GM18861 (cell line): ENCODE measurements at regions not wholly inside any gene's neighbourhood (a gene's known extent, or its start where the extent isn't known, plus 50 kb on each side); places are given as distances from the start of the nearest gene placed in this dataset.
"Not testable (repeated sequence)": the region's sequence is repeated elsewhere in the genome, so short reads cannot be mapped to it uniquely, and the experiment has no call there.

Experiments used
- ATAC-seq: cut with Tn5 transposase; IDR thresholded peaks from one replicate; pipeline ENCODE4 v1.9.1; 2021; ENCODE audit not compliant: unreplicated experiment

GRCh38 chr4:152072001-152072485, 311.2 kb upstream of the GATB start:
- ATAC-seq, result no peak

DNA sequence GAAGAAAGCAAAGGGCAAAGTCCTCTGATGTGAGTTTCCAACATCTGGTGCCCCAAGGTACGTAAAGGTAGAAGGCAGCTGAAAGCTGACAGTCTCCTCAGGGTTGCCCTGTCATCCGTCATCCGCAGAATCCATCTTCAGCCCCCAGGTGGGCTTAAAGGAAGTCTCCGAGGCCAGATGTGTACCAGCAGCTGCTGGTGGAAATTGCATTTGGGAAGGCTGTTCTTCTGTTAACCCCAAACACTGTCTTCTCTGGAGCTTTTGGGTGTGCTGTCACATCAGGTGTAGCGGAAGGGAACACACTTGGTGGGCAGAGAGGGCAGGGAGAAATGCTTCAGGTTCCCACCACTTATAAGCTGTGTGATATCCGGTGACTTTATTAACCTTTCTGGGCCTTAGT, 310.0 kb upstream of the GATB start:
- ATAC-seq, result no peak

DNA sequence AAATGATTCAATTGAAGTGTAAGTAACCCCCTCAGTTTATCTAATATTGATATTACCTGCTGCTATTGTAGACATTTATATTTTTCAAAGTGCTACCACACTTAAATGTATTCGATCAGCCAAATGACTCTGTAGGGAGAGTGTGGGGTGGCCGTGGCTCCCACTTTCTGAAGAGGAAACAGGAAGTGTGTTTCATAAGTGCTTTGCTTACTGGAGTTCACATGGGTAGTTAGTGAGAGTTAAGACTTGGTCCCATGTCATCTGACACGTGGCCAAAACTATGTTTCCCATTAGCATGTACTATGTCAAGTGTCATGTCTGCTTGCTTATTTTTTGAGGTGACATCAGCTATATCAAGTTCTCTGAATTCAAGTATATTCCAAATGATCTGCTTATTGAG, 308.1 kb upstream of the GATB start:
- ATAC-seq, result no peak

DNA sequence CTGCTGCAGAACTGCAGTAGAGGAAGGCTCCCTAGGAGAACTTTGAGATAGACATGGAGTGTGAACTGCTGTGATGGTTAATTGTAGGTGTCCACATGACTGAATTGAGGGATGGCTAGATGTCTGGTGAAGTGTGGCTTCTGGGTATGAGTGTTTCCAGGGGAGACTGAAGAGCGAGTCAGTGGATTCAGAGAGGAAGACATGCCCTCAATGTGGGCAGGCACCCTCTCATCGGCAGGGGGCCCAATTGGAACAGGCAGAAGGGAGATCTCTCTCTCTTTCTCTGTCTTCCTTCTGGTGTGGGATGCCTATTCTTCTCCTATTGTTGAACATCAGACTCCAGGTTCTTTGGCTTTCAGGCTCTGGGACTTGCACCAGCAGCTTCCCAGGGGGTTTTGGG, 304.7 kb upstream of the GATB start:
- ATAC-seq, result no peak

DNA sequence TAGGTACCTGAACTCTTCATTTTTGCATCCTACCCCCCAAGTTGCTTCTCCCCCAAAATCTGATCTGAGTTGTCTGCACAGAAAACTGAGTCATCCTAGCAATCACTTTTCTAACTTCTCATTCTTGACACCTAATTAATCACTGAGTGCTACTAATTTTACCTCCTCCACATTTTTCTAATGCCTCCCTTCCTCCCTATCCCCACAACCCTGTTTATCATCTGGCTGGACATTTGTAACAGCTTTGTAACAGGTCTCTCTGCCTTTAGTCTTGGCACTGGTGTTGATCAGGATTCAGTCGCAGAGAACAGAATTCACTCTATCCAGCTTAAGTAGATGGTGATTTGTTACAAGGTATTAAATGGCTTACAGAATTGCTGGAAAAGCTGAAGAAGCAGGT, 303.9 kb upstream of the GATB start:
- no peak for ATAC-seq

- no peak for ATAC-seq
Measured at GRCh38 chr4:152064282-152064681, 303.5 kb upstream of the GATB start.

DNA sequence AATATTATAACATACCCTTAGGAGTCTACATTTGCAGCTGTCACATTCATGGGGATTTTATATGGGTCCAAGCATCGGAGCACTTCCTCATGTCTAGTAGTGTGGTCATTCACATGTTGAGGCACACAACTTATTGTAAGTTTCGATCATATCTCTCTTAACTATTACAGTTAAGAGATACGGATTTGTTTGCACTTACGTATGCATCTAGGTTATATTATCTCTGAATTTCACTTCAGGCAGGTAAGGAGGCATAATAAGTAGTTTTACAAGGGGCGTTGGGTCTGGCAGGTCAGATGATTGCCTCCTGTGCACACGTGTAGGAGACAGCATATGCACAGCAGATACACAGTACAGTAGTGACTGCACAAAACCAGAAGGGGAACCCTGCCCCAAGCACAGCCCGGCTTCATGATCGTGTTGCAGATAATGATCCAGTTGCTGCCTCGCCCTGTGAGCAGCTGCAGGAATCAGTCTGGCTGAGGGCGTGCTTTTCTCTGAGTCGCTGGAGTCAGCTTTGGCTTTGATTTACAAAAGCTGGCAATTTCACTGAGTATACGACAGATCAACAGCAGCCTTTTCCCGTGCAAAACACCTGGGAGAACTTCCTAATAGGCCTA, 302.9 kb upstream of the GATB start:
- no peak for ATAC-seq

DNA sequence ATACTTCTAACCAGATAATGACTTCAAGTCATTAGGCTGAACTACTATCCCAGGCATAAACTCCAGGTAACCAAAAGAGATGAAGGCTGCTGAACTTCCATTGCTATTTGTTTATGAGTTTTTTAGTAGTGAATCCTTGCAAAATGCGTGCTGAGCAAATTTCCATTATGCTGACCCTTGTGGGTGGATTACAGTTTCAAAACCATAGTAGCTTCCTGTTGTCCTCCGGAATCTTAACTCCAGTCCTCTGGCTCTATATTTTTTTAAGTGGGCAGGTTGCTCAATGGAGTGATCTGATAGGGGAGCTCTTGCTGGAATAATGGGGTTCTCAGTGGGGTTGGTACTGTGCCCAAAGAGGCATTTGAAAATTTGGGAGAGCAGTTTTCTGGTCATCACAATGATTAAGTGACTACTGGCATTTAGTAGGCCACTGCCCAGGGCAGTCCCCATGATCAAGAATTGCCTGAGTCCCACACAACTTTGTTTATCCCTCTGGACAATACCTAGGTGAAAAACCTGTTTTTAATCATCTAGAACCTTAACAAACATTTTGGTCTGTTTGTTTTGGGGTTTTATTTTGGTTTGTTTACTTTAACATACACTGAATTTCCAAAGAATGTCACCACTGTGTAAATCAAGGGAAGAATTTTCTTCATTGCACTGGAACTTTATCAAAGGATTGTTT, 302.3 kb upstream of the GATB start:
- ATAC-seq, result no peak

DNA sequence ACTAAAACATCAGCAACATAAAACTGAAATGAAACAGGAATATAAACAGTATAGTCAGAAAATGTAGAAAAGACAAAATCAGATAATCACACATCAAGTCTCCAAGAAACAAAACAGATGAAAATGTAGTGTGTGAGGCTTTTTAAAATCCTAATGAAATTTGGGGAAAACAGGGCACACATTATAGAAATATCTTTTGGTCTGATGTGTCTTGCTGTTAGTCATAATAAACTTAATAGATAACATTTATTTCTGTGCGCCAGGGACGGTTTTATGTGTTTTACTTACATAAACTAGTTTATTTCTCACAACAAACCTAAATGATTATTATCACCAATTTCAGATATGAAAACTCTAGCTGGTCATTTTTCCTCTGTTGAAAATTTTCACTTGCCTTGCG, 293.9 kb upstream of the GATB start:
- ATAC-seq, result no peak

- ATAC-seq, result no peak
Measured at GRCh38 chr4:152052451-152053057, 291.7 kb upstream of the GATB start.

DNA sequence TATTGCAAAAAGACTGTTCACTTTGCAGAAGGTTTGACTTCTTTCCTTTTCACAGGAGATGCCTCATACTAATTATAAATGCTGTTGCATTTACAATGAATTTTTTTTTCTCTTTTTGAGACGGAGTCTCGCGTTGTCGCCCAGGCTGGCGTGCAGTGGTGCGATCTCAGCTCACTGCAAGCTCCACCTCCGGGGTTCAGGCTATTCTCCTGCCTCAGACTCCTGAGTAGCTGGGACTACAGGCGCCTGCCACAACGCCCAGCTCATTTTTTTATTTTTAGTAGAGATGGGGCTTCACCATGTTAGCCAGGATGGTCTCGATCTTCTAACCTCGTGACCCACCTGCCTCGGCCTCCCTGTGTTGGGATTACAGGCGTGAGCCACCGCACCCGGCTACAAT, 290.5 kb upstream of the GATB start:
- not testable (repeated sequence) for ATAC-seq

DNA sequence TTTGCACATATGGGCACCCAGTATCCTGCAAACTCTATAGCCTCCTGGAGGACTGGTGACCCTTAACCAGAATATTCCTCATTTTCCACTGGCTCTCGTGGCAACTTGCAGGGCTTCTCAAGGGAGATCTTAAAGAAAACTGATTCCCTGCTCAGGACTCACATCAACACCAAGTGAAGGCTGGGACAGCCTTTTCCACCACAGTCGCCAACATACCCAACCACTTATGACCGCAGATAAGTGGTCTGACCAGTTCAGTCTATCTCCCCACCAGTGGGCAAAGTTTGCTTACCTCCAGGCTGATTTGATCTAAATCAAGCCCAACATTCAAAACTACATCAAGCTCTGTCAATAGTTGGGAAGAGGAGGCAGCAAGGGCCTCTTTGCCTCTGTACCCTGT, 289.3 kb upstream of the GATB start:
- ATAC-seq, result no peak

GRCh38 chr4:152047451-152047850, 286.6 kb upstream of the GATB start:
- no peak for ATAC-seq

DNA sequence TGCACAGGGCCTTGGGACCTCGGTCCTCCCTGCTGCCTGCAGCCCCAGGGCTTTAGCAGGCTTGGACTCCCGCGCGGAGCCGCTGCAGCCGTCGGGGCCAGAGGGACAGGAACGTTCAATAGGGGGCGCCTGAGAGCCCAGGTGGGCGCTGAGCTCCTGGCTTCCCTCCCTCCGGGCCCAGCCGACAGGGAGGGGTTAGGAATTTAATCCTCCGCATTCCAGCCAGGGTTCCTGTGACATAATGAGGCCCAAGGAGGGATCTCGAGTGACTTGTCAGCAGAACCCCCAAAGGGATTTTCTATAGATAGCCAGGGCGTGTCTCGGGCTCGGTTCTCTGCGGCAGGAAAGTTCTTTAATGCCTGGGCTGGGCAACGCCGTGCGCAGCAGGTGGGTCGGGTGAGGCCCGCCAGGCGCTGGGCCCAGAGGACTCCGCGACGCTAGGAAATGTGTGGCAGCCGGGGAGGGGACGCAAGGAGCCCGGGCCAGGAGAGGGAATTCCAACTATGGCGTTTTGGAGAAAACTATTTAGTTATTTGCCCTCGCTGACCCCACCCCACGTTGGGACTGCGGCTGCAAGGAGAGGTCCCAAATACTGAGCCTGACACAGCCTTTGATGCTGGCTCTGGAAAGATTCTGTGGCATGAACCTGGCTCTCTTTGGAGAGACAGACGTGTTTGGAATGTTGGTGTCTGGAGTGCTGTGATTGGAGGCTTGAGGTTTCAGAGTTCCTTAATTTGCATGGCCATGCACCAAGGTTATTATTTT, 285.2 kb upstream of the GATB start:
- ATAC-seq, result peak; percentile 36

- peak; percentile 41 for ATAC-seq
Measured at GRCh38 chr4:152045449-152045806, 284.6 kb upstream of the GATB start.

GRCh38 chr4:152044331-152045036, 283.7 kb upstream of the GATB start:
- no peak for ATAC-seq

- ATAC-seq, result no peak
Measured at GRCh38 chr4:152041295-152041694, 280.5 kb upstream of the GATB start.

DNA sequence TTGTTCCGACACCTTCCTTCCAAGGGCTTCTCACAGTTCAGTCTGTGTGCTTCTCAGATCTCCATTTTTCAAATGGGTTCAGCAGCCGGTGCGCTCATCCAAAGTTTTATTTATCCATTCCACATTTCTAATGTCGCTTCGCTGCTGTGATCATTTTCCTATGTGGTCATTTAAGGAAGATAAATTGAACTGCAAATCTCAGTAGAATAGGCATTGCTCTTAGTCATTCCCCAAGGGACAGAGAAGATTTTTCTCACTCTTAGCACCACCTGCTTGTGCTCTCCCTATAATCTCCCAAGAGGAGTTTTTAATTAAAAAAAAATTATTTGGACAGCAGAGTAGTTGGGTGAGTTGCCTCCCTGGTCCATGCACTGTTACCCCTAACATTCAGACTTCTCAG, 278.9 kb upstream of the GATB start:
- no peak for ATAC-seq

- no peak for ATAC-seq
Measured at GRCh38 chr4:152039023-152039481, 278.2 kb upstream of the GATB start.

DNA sequence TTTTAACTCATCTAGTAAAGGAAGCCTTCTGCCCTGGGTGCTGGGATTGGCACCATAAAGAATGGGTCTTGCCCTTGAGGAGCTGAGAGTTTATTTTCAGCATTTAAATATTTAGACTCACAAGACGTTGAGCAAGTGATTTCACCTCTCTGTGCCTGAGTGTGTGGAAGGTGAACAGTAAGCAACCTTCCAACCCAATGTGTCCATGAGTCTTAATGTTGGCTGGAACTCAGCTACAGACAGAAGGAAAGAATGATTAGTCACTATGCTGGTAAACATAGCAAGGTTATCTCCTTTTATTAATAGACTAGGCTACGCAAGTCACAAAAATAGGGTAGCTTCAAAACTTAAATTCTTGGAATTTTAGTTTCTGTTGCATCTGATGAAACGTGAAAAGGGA, 277.4 kb upstream of the GATB start:
- ATAC-seq, result no peak

- no peak for ATAC-seq
Measured at GRCh38 chr4:152037435-152037834, 276.6 kb upstream of the GATB start.
